ENCODE measurements at regions not wholly inside any gene's neighbourhood (a gene's known extent, or its start where the extent isn't known, plus 50 kb on each side); places are given as distances from the start of the nearest gene placed in this dataset.

DNA sequence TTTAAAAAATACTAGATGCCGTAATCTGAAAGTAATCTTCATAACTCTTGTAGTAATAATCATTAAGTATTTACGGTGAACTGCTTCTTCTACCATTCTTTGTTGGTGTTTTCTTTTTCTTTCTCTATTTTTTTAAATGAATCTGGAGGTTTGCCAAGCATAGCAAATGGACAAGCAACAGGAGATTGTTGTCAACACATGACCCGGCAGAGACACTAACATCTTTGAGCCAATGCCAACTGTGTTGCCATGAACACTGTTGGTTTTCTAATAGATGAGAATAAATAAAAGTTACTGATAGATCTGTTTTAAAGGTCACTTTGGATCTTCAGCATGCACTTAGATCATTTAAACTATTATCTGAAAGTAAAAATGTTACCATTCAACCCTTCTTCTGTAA lies 523.6 kb upstream of the EYS start:
- H3K27ac Mint-ChIP-seq, result no peak overlapping the region
- DNase-seq, result no peak
- H3K27me3 Mint-ChIP-seq (ENCODE audit: low read depth, poor library complexity), result no peaks in the 10 kb centered on the region
- no peak overlapping the region for H3K4me3 Mint-ChIP-seq
- no peaks in the 10 kb centered on the region for H3K36me3 Mint-ChIP-seq (ENCODE audit: low read depth)
- no peaks in the 10 kb centered on the region for H3K9me3 Mint-ChIP-seq
- H3K4me1 Mint-ChIP-seq, result no peaks in the 10 kb centered on the region
- TF ChIP-seq, protein P1, sequence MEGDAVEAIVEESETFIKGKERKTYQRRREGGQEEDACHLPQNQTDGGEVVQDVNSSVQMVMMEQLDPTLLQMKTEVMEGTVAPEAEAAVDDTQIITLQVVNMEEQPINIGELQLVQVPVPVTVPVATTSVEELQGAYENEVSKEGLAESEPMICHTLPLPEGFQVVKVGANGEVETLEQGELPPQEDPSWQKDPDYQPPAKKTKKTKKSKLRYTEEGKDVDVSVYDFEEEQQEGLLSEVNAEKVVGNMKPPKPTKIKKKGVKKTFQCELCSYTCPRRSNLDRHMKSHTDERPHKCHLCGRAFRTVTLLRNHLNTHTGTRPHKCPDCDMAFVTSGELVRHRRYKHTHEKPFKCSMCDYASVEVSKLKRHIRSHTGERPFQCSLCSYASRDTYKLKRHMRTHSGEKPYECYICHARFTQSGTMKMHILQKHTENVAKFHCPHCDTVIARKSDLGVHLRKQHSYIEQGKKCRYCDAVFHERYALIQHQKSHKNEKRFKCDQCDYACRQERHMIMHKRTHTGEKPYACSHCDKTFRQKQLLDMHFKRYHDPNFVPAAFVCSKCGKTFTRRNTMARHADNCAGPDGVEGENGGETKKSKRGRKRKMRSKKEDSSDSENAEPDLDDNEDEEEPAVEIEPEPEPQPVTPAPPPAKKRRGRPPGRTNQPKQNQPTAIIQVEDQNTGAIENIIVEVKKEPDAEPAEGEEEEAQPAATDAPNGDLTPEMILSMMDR (IDR thresholded peaks at IDR 0.05), result no peak

DNA sequence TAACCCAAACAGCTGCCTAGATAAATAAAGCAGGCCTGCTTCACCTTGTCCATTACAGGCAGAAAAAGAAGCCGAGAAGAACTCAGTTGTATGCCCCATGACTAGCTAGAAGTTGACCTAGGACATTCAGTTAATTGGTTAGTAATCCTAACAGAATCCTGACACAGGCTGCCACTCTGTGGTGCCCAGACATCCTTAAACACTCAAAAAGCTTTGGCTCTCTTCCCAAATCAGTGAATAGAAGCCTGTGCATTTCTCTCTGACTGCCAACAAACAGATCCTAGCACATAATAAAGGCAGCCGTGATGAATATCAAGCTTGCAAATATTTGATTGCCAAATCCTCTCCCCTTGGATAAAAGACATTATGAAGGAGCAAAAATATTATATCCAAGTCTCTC lies 519.1 kb upstream of the EYS start:
- no peaks in the 10 kb centered on the region for H3K36me3 Mint-ChIP-seq (ENCODE audit: low read depth)
- no peak for DNase-seq
- H3K4me3 Mint-ChIP-seq, result no peak overlapping the region
- TF ChIP-seq, protein P1 (IDR thresholded peaks at IDR 0.05), result no peak
- H3K4me1 Mint-ChIP-seq, result no peaks in the 10 kb centered on the region
- no peaks in the 10 kb centered on the region for H3K9me3 Mint-ChIP-seq
- no peak overlapping the region for H3K27ac Mint-ChIP-seq
- no peaks in the 10 kb centered on the region for H3K27me3 Mint-ChIP-seq (ENCODE audit: low read depth, poor library complexity)

DNA sequence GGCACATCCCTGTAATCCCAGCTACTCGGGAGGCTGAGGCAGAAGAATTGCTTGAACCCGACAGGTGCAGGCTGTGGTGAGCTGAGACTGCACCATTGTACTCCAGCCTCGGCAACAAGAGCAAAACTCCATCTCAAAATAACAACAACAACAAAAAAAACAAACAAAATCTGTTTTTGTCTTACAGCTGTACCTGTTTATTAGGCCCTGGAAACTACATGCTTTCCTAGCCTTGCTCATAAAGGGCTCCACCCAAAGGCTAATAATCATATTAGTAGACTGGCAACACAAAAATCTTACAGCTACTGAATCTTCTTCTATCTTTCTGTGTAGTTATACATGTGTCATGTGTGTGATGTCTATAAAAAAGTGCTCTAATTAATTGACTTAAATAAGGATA lies 503.9 kb upstream of the EYS start:
- Mint-ChIP-seq H3K27me3 (ENCODE audit: low read depth, poor library complexity) (no peaks in the 10 kb centered on the region), H3K9me3 (peaks cover 63% of the 10 kb centered on the region), H3K36me3 (ENCODE audit: low read depth) (peaks cover 5% of the 10 kb centered on the region), H3K4me1 (no peaks in the 10 kb centered on the region), H3K4me3 (no peak overlapping the region), H3K27ac (no peak overlapping the region)
- TF ChIP-seq, protein P1 (IDR thresholded peaks at IDR 0.05), result no peak
- DNase-seq, result no peak

DNA sequence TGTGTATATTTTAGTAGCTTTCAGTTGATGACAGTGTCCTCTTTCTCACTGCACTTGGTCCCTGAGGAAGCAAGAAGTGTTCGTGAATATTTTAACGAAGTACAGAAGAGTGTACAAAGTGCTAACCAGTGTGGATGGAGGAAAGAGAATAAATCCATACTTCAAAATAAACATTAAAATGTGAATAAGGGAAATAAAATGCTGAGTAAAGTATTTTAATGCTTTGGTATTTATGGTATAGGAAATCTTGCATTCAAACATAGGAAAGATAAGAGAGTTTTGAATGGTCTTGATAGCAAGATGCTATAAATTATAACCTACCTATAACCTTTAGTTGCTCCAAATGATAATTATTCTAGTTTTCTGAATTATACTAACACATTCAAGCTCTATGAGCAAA lies 493.4 kb upstream of the EYS start:
- TF ChIP-seq, protein P1 (IDR thresholded peaks at IDR 0.05), result no peak
- no peak overlapping the region for H3K4me3 Mint-ChIP-seq
- no peak overlapping the region for H3K27ac Mint-ChIP-seq
- no peaks in the 10 kb centered on the region for H3K27me3 Mint-ChIP-seq (ENCODE audit: low read depth, poor library complexity)
- H3K4me1 Mint-ChIP-seq, result no peaks in the 10 kb centered on the region
- H3K36me3 Mint-ChIP-seq (ENCODE audit: low read depth), result no peaks in the 10 kb centered on the region
- H3K9me3 Mint-ChIP-seq, result peaks cover 8% of the 10 kb centered on the region
- DNase-seq, result no peak

DNA sequence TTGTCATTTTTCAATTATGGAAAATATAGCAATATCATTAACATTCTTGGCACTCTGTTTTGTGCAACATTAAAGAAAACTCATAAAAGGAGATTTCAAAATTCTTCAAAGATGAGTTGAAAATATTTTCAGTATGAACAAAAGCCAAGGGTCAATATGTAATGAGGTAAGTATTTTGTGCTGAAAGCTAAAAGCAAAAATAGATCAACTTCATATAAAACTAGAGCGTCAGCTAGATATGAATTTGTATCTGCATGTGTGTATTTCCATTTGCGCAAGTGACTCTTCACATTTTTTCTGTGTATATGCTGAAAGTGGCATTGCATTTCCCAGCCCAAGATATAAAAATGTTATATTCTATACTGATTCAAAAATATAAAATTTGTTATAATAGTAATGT lies 492.1 kb upstream of the EYS start:
- Mint-ChIP-seq H3K27me3 (ENCODE audit: low read depth, poor library complexity) (no peaks in the 10 kb centered on the region), H3K9me3 (peaks cover 8% of the 10 kb centered on the region), H3K36me3 (ENCODE audit: low read depth) (no peaks in the 10 kb centered on the region), H3K4me1 (no peaks in the 10 kb centered on the region), H3K4me3 (no peak overlapping the region), H3K27ac (no peak overlapping the region)
- no peak for DNase-seq
- TF ChIP-seq, protein P1 (IDR thresholded peaks at IDR 0.05), result no peak

DNA sequence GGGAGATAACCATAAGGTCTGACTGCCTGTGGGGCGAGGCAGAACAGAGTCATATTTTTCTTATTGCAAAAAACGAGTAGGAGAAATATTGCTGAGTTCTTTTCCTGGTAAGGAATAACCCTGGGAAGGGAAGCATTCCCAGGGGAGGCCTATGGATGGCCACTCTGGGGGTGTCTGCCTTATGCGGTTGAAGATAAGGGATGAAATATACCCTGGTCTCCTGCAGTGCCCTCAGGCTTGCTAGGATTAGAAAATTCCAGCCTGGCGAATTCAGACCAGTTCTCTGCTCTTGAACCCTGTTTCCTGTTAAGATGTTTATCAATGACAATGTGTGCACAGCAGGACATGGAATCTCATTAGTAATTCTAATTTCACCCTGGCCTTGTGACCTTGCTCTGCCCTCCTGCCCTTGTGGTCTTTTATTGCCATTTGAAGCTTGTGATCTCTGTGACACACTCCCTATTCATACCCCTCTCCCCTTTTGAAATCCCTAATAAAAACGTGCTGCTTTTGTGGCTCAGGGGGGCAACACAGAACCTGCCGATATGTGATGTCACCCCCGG lies 491.1 kb upstream of the EYS start:
- Mint-ChIP-seq H3K9me3 (peaks cover 8% of the 10 kb centered on the region), H3K4me3 (no peak overlapping the region), H3K36me3 (ENCODE audit: low read depth) (no peaks in the 10 kb centered on the region), H3K4me1 (no peaks in the 10 kb centered on the region), H3K27ac (peak overlapping the region; percentile 81), H3K27me3 (ENCODE audit: low read depth, poor library complexity) (no peaks in the 10 kb centered on the region)
- TF ChIP-seq, protein P1 (IDR thresholded peaks at IDR 0.05), result no peak
- DNase-seq, result no peak
